Mesodermal cell (in vitro differentiated cells): ENCODE measurements at regions not wholly inside any gene's neighbourhood (a gene's known extent, or its start where the extent isn't known, plus 50 kb on each side); places are given as distances from the start of the nearest gene placed in this dataset.

ENCODE experiments used
- H3K27ac ChIP-seq: 2 replicates; pipeline ENCODE4 v1.7.0; 2013; ENCODE audit warnings: mild to moderate bottlenecking, low read depth, low read length, moderate library complexity; ENCODE audit not compliant: severe bottlenecking
- H3K36me3 ChIP-seq: 2 replicates; pipeline ENCODE4 v1.7.1; 2013; ENCODE audit warnings: mild to moderate bottlenecking, low read length, moderate library complexity; ENCODE audit not compliant: control insufficient read depth, insufficient read depth
- H3K4me1 ChIP-seq: one replicate; pipeline ENCODE4 v1.7.1; 2013; ENCODE audit warnings: mild to moderate bottlenecking, low read length; ENCODE audit not compliant: insufficient read depth, control insufficient read depth, poor library complexity, severe bottlenecking
- H3K4me3 ChIP-seq: 2 replicates; pipeline ENCODE4 v1.7.0; 2013; ENCODE audit warnings: low read length, control low read depth, mild to moderate bottlenecking; ENCODE audit not compliant: insufficient read depth, poor library complexity, severe bottlenecking; ENCODE audit errors: extremely low read depth
- H3K9me3 ChIP-seq: 2 replicates; pipeline ENCODE4 v1.7.1; 2013; ENCODE audit warnings: mild to moderate bottlenecking, low read length, moderate library complexity; ENCODE audit not compliant: control insufficient read depth
- WGBS, 2 experiments: methylation state at CpG; one replicate each; pipeline ENCODE4 v1.1.5; 2013; ENCODE audit warnings: missing lambda C conversion rate in 2 of 2; ENCODE audit not compliant: insufficient coverage in 2 of 2; 5-methylcytosine and 5-hydroxymethylcytosine counted together

- Histone ChIP-seq H3K9me3 (no peaks in the 10 kb centered on the region), H3K4me3 (no peak overlapping the region), H3K4me1 (no peaks in the 10 kb centered on the region), H3K27ac (no peak overlapping the region), H3K36me3 (no peaks in the 10 kb centered on the region)
- WGBS, 2 experiments, result 64 to 97% methylated on average over 3 to 5 of the region's 5 CpGs
These were observed 184.5 kb upstream of the TLE4 start for GRCh38 chr9:79387101-79387835.

GRCh38 chr9:79390077-79390698 lies 181.6 kb upstream of the TLE4 start:
- WGBS, 2 experiments, result 76 to 86% methylated on average over 4 of the region's 5 CpGs

GRCh38 chr9:79390781-79391770 lies 180.7 kb upstream of the TLE4 start:
- Histone ChIP-seq H3K36me3 (no peaks in the 10 kb centered on the region), H3K27ac (no peak overlapping the region)
- 88 to 90% methylated on average over 11 to 18 of the region's 28 CpGs for WGBS, 2 experiments

More at GRCh38 chr9:79390077-79390698, 181.6 kb upstream of the TLE4 start:
- H3K27ac ChIP-seq, result no peak overlapping the region
- H3K9me3 ChIP-seq, result no peaks in the 10 kb centered on the region
- H3K4me1 ChIP-seq, result no peaks in the 10 kb centered on the region
- H3K4me3 ChIP-seq, result no peak overlapping the region
- H3K36me3 ChIP-seq, result no peaks in the 10 kb centered on the region

GRCh38 chr9:79395228-79395627 lies 176.5 kb upstream of the TLE4 start:
- Histone ChIP-seq H3K4me3 (no peak overlapping the region), H3K36me3 (no peaks in the 10 kb centered on the region), H3K4me1 (no peaks in the 10 kb centered on the region), H3K27ac (no peak overlapping the region), H3K9me3 (no peaks in the 10 kb centered on the region)
- 61 to 63% methylated on average over 3 of the region's 4 CpGs for WGBS, 2 experiments

More at GRCh38 chr9:79390781-79391770, 180.7 kb upstream of the TLE4 start:
- Histone ChIP-seq H3K4me3 (no peak overlapping the region), H3K9me3 (no peaks in the 10 kb centered on the region), H3K4me1 (no peaks in the 10 kb centered on the region)

GRCh38 chr9:79395755-79396154 lies 176.0 kb upstream of the TLE4 start:
- no peaks in the 10 kb centered on the region for H3K4me1 ChIP-seq
- H3K27ac ChIP-seq, result no peak overlapping the region
- no peaks in the 10 kb centered on the region for H3K9me3 ChIP-seq
- no peaks in the 10 kb centered on the region for H3K36me3 ChIP-seq
- no peak overlapping the region for H3K4me3 ChIP-seq
- WGBS, 2 experiments, result 23 to 26% methylated on average over 6 to 7 of the region's 7 CpGs

GRCh38 chr9:79396168-79396567 lies 175.6 kb upstream of the TLE4 start:
- Histone ChIP-seq H3K9me3 (no peaks in the 10 kb centered on the region), H3K27ac (no peak overlapping the region), H3K4me1 (no peaks in the 10 kb centered on the region), H3K36me3 (no peaks in the 10 kb centered on the region), H3K4me3 (no peak overlapping the region)
- WGBS, 2 experiments, result 50 to 74% methylated on average over 2 to 3 of the region's 4 CpGs

- Histone ChIP-seq H3K27ac (no peak overlapping the region), H3K4me3 (no peak overlapping the region), H3K9me3 (no peaks in the 10 kb centered on the region), H3K4me1 (no peaks in the 10 kb centered on the region), H3K36me3 (no peaks in the 10 kb centered on the region)
- WGBS, 2 experiments, result 100% methylated on average over 2 of the region's 2 CpGs; no CpG with 5 or more reads in 1 of the 2 experiments
These were observed 168.3 kb upstream of the TLE4 start for GRCh38 chr9:79403495-79403894.

GRCh38 chr9:79408200-79408599 lies 163.6 kb upstream of the TLE4 start:
- no peak overlapping the region for H3K27ac ChIP-seq

GRCh38 chr9:79408617-79409016 lies 163.1 kb upstream of the TLE4 start:
- Histone ChIP-seq H3K4me1 (no peaks in the 10 kb centered on the region), H3K9me3 (no peaks in the 10 kb centered on the region), H3K4me3 (no peak overlapping the region), H3K27ac (no peak overlapping the region), H3K36me3 (no peaks in the 10 kb centered on the region)
- WGBS, 2 experiments, result 70 to 89% methylated on average over 2 to 3 of the region's 3 CpGs

More at GRCh38 chr9:79408200-79408599, 163.6 kb upstream of the TLE4 start:
- Histone ChIP-seq H3K4me3 (no peak overlapping the region), H3K36me3 (no peaks in the 10 kb centered on the region), H3K4me1 (no peaks in the 10 kb centered on the region), H3K9me3 (no peaks in the 10 kb centered on the region)
- 67 to 71% methylated on average over 1 of the region's 1 CpG for WGBS, 2 experiments

- no peak overlapping the region for H3K4me3 ChIP-seq
- no peak overlapping the region for H3K27ac ChIP-seq
- no peaks in the 10 kb centered on the region for H3K4me1 ChIP-seq
- no peaks in the 10 kb centered on the region for H3K9me3 ChIP-seq
- no peaks in the 10 kb centered on the region for H3K36me3 ChIP-seq
- 100% methylated on average over 1 of the region's 2 CpGs; no CpG with 5 or more reads in 1 of the 2 experiments for WGBS, 2 experiments
These were observed 162.5 kb upstream of the TLE4 start for GRCh38 chr9:79409182-79409823.
